ENCODE measurements at regions not wholly inside any gene's neighbourhood (a gene's known extent, or its start where the extent isn't known, plus 50 kb on each side); places are given as distances from the start of the nearest gene placed in this dataset.

DNA sequence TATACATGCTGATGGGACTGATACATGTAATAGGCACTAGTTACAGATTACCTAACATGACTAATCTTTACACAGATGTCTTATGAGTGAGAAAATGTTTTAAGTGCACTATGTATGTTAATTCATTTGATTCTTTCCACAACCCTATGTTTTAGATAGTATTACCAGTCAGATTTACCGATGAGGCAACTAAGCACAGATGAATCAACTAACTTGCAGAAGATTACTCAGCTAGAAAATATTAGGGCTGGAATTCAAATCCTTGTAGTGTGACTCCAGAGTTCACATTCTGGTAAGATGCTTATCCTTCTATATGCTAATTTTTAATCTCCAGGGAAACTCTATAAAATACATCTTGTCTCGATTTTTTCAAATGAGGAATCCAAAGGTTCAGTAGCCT, 964.9 kb downstream of the REEP3 start (continued):
- TF ChIP-seq ZNF132 (tag by site-specific recombination; IDR thresholded peaks at IDR 0.05; ENCODE audit: borderline replicate concordance) (no peak), ZNF335 (tag by site-specific recombination; conservative IDR thresholded peaks at IDR 0.05) (no peak)

DNA sequence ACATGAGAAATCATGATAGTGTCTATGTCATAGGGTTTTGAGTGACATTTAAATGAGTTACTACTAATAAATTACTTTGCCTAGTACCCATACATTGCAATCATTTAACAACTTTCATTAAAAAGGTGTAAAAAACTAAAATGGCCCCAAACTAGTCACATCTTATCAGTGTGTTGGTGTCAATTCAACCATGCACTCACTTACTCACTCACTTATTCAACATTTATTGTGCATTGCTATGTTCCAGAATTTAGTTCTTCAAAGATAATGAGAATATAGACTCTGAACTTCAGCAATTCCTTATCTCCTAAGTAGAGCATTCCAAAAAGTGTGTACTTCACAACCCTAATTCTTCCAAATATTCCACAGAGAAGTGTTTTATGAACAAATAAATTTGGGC, 965.7 kb downstream of the REEP3 start:
- TF ChIP-seq, protein P1, sequence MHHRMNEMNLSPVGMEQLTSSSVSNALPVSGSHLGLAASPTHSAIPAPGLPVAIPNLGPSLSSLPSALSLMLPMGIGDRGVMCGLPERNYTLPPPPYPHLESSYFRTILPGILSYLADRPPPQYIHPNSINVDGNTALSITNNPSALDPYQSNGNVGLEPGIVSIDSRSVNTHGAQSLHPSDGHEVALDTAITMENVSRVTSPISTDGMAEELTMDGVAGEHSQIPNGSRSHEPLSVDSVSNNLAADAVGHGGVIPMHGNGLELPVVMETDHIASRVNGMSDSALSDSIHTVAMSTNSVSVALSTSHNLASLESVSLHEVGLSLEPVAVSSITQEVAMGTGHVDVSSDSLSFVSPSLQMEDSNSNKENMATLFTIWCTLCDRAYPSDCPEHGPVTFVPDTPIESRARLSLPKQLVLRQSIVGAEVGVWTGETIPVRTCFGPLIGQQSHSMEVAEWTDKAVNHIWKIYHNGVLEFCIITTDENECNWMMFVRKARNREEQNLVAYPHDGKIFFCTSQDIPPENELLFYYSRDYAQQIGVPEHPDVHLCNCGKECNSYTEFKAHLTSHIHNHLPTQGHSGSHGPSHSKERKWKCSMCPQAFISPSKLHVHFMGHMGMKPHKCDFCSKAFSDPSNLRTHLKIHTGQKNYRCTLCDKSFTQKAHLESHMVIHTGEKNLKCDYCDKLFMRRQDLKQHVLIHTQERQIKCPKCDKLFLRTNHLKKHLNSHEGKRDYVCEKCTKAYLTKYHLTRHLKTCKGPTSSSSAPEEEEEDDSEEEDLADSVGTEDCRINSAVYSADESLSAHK (tag by site-specific recombination; IDR thresholded peaks at IDR 0.05), result no peak
- no peak for TF ChIP-seq ZNF501 (tag by site-specific recombination; IDR thresholded peaks at IDR 0.05)
- TF ChIP-seq BCL11A (tag by site-specific recombination; IDR thresholded peaks at IDR 0.05; ENCODE audit: low read depth), result no peak
- TF ChIP-seq SETDB1 (IDR thresholded peaks at IDR 0.05; ENCODE audit: insufficient read length, low read length), result no peak
- TF ChIP-seq, protein P2, sequence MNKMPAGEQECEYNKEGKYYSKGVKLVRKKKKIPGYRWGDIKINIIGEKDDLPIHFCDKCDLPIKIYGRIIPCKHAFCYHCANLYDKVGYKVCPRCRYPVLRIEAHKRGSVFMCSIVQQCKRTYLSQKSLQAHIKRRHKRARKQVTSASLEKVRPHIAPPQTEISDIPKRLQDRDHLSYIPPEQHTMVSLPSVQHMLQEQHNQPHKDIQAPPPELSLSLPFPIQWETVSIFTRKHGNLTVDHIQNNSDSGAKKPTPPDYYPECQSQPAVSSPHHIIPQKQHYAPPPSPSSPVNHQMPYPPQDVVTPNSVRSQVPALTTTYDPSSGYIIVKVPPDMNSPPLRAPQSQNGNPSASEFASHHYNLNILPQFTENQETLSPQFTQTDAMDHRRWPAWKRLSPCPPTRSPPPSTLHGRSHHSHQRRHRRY (tag by site-specific recombination; IDR thresholded peaks at IDR 0.05), result no peak
- Histone ChIP-seq H3K4me1 (ENCODE audit: control insufficient read depth, insufficient read depth, low read length) (no peaks in the 10 kb centered on the region), H3K9me3 (ENCODE audit: control insufficient read depth, insufficient read depth, low read depth, low read length) (no peaks in the 10 kb centered on the region), H3K4me3 (ENCODE audit: low read depth, low read length) (no peak overlapping the region), H3K36me3 (ENCODE audit: control insufficient read depth in 2 of 2, insufficient read depth in 1 of 2, low read length in 2 of 2) (no peaks in the 10 kb centered on the region), H3K27ac (ENCODE audit: extremely low read depth, low read depth, low read length) (no peak overlapping the region)
- POLR2A ChIA-PET, result no interaction called here
- CTCF ChIA-PET, result no interaction called here

DNA sequence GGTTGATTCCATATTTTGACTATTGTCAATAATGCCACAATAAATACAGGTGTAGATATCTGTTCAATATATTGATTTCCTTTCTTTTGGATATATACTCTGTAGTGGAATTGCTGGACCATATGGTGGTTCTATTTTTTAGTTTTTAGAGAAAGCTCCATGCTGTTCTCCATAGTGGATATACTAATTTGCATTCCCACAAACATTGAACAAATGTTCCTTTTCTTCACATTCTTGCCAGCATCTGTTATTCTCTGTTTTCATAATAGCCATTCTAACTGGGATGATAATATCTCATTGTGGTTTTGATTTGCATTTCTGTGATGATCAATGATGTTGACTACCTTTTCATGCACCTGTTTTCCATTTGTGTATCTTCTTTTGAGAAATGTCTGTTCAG, 973.7 kb downstream of the REEP3 start:
- H3K4me1 ChIP-seq (ENCODE audit: control insufficient read depth, insufficient read depth, low read length), result no peaks in the 10 kb centered on the region
- no peaks in the 10 kb centered on the region for H3K9me3 ChIP-seq (ENCODE audit: control insufficient read depth, insufficient read depth, low read depth, low read length)
- no peaks in the 10 kb centered on the region for H3K36me3 ChIP-seq (ENCODE audit: control insufficient read depth in 2 of 2, insufficient read depth in 1 of 2, low read length in 2 of 2)
- no peak overlapping the region for H3K4me3 ChIP-seq (ENCODE audit: low read depth, low read length)
- H3K27ac ChIP-seq (ENCODE audit: extremely low read depth, low read depth, low read length), result no peak overlapping the region
- POLR2A ChIA-PET, result no interaction called here
- TF ChIP-seq, protein P1 (tag by site-specific recombination; IDR thresholded peaks at IDR 0.05), result no peak
- TF ChIP-seq, protein P3, sequence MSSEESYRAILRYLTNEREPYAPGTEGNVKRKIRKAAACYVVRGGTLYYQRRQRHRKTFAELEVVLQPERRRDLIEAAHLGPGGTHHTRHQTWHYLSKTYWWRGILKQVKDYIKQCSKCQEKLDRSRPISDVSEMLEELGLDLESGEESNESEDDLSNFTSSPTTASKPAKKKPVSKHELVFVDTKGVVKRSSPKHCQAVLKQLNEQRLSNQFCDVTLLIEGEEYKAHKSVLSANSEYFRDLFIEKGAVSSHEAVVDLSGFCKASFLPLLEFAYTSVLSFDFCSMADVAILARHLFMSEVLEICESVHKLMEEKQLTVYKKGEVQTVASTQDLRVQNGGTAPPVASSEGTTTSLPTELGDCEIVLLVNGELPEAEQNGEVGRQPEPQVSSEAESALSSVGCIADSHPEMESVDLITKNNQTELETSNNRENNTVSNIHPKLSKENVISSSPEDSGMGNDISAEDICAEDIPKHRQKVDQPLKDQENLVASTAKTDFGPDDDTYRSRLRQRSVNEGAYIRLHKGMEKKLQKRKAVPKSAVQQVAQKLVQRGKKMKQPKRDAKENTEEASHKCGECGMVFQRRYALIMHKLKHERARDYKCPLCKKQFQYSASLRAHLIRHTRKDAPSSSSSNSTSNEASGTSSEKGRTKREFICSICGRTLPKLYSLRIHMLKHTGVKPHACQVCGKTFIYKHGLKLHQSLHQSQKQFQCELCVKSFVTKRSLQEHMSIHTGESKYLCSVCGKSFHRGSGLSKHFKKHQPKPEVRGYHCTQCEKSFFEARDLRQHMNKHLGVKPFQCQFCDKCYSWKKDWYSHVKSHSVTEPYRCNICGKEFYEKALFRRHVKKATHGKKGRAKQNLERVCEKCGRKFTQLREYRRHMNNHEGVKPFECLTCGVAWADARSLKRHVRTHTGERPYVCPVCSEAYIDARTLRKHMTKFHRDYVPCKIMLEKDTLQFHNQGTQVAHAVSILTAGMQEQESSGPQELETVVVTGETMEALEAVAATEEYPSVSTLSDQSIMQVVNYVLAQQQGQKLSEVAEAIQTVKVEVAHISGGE (tag by site-specific recombination; conservative IDR thresholded peaks at IDR 0.05; ENCODE audit: low read depth), result no peak
- TF ChIP-seq EGR2 (tag by site-specific recombination; IDR thresholded peaks at IDR 0.05; ENCODE audit: low read depth) (no peak), GLI2 (tag by site-specific recombination; IDR thresholded peaks at IDR 0.05; ENCODE audit: borderline replicate concordance, low read depth) (no peak), ZFP41 (tag by site-specific recombination; IDR thresholded peaks at IDR 0.05; ENCODE audit: borderline replicate concordance) (no peak), ZNF19 (tag by site-specific recombination; IDR thresholded peaks at IDR 0.05; ENCODE audit: low read depth) (no peak), BCL11B (tag by site-specific recombination; IDR thresholded peaks at IDR 0.05; ENCODE audit: low read depth) (no peak), ZBTB7A (tag by site-specific recombination; IDR thresholded peaks at IDR 0.05; ENCODE audit: low read depth) (no peak), ZNF707 (tag by site-specific recombination; IDR thresholded peaks at IDR 0.05) (no peak), ZNF660 (tag by site-specific recombination; IDR thresholded peaks at IDR 0.05) (no peak), ZNF549 (tag by site-specific recombination; IDR thresholded peaks at IDR 0.05) (no peak), YY2 (tag by site-specific recombination; IDR thresholded peaks at IDR 0.05) (no peak), ZNF2 (tag by site-specific recombination; IDR thresholded peaks at IDR 0.05) (no peak)
- TF ChIP-seq, protein P4, sequence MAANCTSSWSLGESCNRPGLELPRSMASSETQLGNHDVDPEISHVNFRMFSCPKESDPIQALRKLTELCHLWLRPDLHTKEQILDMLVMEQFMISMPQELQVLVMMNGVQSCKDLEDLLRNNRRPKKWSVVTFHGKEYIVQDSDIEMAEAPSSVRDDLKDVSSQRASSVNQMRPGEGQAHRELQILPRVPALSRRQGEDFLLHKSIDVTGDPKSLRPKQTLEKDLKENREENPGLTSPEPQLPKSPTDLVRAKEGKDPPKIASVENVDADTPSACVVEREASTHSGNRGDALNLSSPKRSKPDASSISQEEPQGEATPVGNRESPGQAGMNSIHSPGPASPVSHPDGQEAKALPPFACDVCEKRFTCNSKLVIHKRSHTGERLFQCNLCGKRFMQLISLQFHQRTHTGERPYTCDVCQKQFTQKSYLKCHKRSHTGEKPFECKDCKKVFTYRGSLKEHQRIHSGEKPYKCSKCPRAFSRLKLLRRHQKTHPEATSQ (tag by site-specific recombination; IDR thresholded peaks at IDR 0.05), result no peak
- CTCF ChIA-PET, result no interaction called here
